Liver (tissue), 7 donors: ENCODE measurements at regions not wholly inside any gene's neighbourhood (a gene's known extent, or its start where the extent isn't known, plus 50 kb on each side); places are given as distances from the start of the nearest gene placed in this dataset.

Source experiments
- DNase-seq: peaks from one replicate; pipeline ENCODE4 v3.0.0-alpha.2; 2017; ENCODE audit warnings: low spot score
- H3K27ac ChIP-seq, 2 donors: one replicate each; pipeline ENCODE4 v1.7.0; 2013; ENCODE audit warnings: inconsistent platforms in 2 of 2, low read length in 2 of 2, control low read depth in 1 of 2, low read depth in 1 of 2, mild to moderate bottlenecking in 1 of 2
- H3K27me3 ChIP-seq, 4 donors: one replicate each; pipeline versions ENCODE4 v1.6.1 to v1.7.0; 2013; ENCODE audit warnings: low read length in 3 of 4, inconsistent platforms in 1 of 4, mild to moderate bottlenecking in 1 of 4, moderate library complexity in 1 of 4; ENCODE audit not compliant: control insufficient read depth in 4 of 4, insufficient read depth in 4 of 4
- H3K36me3 ChIP-seq, 4 donors: one replicate each; pipeline versions ENCODE4 v1.6.1 to v1.7.0; 2013; ENCODE audit warnings: low read length in 3 of 4, mild to moderate bottlenecking in 3 of 4, low read depth in 1 of 4, moderate library complexity in 1 of 4; ENCODE audit not compliant: control insufficient read depth in 4 of 4, insufficient read depth in 3 of 4
- H3K4me1 ChIP-seq, 4 donors: one replicate each; pipeline versions ENCODE4 v1.6.1 to v1.7.0; 2013; ENCODE audit warnings: low read length in 3 of 4, mild to moderate bottlenecking in 3 of 4, moderate library complexity in 1 of 4; ENCODE audit not compliant: control insufficient read depth in 4 of 4, insufficient read depth in 4 of 4
- H3K4me3 ChIP-seq, 3 donors: one replicate each; pipeline versions ENCODE4 v1.6.1 to v1.7.0; 2013; ENCODE audit warnings: low read length in 3 of 3, control low read depth in 1 of 3, low read depth in 1 of 3, mild to moderate bottlenecking in 1 of 3
- H3K9ac ChIP-seq, 2 donors: one replicate each; pipeline ENCODE4 v1.7.0; 2013; ENCODE audit warnings: low read length in 2 of 2, mild to moderate bottlenecking in 2 of 2, moderate library complexity in 2 of 2, control low read depth in 1 of 2, low read depth in 1 of 2
- H3K9me3 ChIP-seq, 4 donors: one replicate each; pipeline versions ENCODE4 v1.6.1 to v1.7.0; 2013; ENCODE audit warnings: low read length in 3 of 4; ENCODE audit not compliant: control insufficient read depth in 4 of 4
- FOXA1 ChIP-seq: IDR thresholded peaks from 2 replicates; pipeline ENCODE4 v1.6.1; 2016; ENCODE audit warnings: antibody characterized with exemption
- FOXA2 ChIP-seq: IDR thresholded peaks from 2 replicates; pipeline ENCODE4 v1.6.1; 2016; ENCODE audit warnings: antibody characterized with exemption
- GABPA ChIP-seq, 2 donors: IDR thresholded peaks in 1 of 2; conservative IDR thresholded peaks in 1 of 2; 2 replicates each; pipeline ENCODE4 v1.6.1; 2016; ENCODE audit warnings: antibody characterized with exemption in 2 of 2, mild to moderate bottlenecking in 1 of 2, moderate library complexity in 1 of 2
- HNF4A ChIP-seq, 2 donors: conservative IDR thresholded peaks; 2 replicates each; pipeline ENCODE4 v1.6.1; 2016; ENCODE audit warnings: antibody characterized with exemption in 2 of 2, mild to moderate bottlenecking in 2 of 2
- JUND ChIP-seq, 2 donors: IDR thresholded peaks; 2 replicates each; pipeline ENCODE4 v1.6.1; 2016; ENCODE audit warnings: antibody characterized with exemption in 2 of 2
- NR2F2 ChIP-seq: IDR thresholded peaks from 2 replicates; pipeline ENCODE4 v1.6.1; 2016; ENCODE audit warnings: antibody characterized with exemption
- RAD21 ChIP-seq, 2 donors: IDR thresholded peaks; 2 replicates each; pipeline ENCODE4 v1.6.1; 2016; ENCODE audit warnings: antibody characterized with exemption in 2 of 2, mild to moderate bottlenecking in 2 of 2
- SP1 ChIP-seq: IDR thresholded peaks from 2 replicates; pipeline ENCODE4 v1.6.1; 2018; ENCODE audit warnings: antibody characterized with exemption, mild to moderate bottlenecking
- WGBS: extraction: QIAGEN DNeasy Blood & Tissue Kit; methylation state at CpG from one replicate; pipeline ENCODE4 v1.1.7; 2013; 5-methylcytosine and 5-hydroxymethylcytosine counted together
- TF ChIP-seq, protein P1 (sequence below): IDR thresholded peaks from 2 replicates; pipeline ENCODE4 v1.6.1; 2016; ENCODE audit warnings: antibody characterized with exemption, mild to moderate bottlenecking
- TF ChIP-seq, protein P2 (sequence below): IDR thresholded peaks from 2 replicates; pipeline ENCODE4 v1.6.1; 2016; ENCODE audit warnings: antibody characterized with exemption
- TF ChIP-seq, protein P3 (sequence below): IDR thresholded peaks from 2 replicates; pipeline ENCODE4 v1.6.1; 2016; ENCODE audit warnings: antibody characterized with exemption
- donor health status: healthy.
- donor health status: healthy.
- donor health status: healthy.
- donor health status: healthy.

DNA sequence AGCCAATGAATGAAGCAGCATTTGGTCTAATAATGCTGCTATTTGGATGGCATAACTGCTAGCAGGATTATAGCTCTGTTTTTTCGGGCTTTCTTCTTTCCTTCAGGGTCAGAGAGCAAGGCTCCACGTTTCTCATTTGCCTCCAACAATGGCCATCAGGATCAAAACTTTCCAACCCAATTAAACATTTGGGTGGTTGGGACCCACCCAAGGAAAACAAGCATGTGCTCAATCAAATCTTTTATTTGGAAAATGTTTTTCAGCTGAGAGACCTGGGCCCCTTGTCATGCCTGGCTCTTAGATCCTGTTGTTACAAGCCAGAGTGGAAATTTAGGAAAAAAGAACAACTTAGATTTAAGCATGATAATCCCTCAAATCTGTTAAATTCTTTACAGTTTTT lies 373.1 kb upstream of the USP24 start:
- no peak for DNase-seq
- Histone ChIP-seq H3K27me3 (no peaks in the 10 kb centered on the region), H3K4me1 (no peaks in the 10 kb centered on the region), H3K27ac (no peak overlapping the region), H3K4me3 (no peak overlapping the region), H3K36me3 (no peaks in the 10 kb centered on the region), H3K9me3 (no peaks in the 10 kb centered on the region), H3K9ac (no peak overlapping the region)
- TF ChIP-seq, protein P1, sequence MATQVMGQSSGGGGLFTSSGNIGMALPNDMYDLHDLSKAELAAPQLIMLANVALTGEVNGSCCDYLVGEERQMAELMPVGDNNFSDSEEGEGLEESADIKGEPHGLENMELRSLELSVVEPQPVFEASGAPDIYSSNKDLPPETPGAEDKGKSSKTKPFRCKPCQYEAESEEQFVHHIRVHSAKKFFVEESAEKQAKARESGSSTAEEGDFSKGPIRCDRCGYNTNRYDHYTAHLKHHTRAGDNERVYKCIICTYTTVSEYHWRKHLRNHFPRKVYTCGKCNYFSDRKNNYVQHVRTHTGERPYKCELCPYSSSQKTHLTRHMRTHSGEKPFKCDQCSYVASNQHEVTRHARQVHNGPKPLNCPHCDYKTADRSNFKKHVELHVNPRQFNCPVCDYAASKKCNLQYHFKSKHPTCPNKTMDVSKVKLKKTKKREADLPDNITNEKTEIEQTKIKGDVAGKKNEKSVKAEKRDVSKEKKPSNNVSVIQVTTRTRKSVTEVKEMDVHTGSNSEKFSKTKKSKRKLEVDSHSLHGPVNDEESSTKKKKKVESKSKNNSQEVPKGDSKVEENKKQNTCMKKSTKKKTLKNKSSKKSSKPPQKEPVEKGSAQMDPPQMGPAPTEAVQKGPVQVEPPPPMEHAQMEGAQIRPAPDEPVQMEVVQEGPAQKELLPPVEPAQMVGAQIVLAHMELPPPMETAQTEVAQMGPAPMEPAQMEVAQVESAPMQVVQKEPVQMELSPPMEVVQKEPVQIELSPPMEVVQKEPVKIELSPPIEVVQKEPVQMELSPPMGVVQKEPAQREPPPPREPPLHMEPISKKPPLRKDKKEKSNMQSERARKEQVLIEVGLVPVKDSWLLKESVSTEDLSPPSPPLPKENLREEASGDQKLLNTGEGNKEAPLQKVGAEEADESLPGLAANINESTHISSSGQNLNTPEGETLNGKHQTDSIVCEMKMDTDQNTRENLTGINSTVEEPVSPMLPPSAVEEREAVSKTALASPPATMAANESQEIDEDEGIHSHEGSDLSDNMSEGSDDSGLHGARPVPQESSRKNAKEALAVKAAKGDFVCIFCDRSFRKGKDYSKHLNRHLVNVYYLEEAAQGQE: no peak
- no peak for TF ChIP-seq FOXA2
- TF ChIP-seq FOXA1: no peak
- TF ChIP-seq, protein P2, sequence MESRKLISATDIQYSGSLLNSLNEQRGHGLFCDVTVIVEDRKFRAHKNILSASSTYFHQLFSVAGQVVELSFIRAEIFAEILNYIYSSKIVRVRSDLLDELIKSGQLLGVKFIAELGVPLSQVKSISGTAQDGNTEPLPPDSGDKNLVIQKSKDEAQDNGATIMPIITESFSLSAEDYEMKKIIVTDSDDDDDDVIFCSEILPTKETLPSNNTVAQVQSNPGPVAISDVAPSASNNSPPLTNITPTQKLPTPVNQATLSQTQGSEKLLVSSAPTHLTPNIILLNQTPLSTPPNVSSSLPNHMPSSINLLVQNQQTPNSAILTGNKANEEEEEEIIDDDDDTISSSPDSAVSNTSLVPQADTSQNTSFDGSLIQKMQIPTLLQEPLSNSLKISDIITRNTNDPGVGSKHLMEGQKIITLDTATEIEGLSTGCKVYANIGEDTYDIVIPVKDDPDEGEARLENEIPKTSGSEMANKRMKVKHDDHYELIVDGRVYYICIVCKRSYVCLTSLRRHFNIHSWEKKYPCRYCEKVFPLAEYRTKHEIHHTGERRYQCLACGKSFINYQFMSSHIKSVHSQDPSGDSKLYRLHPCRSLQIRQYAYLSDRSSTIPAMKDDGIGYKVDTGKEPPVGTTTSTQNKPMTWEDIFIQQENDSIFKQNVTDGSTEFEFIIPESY: no peak
- TF ChIP-seq JUND (IDR thresholded peaks at IDR 0.05): no peak
- no peak for TF ChIP-seq NR2F2
- TF ChIP-seq HNF4A (conservative IDR thresholded peaks at IDR 0.05): no peak
- WGBS: 77% methylated on average over 2 of the region's 2 CpGs

DNA sequence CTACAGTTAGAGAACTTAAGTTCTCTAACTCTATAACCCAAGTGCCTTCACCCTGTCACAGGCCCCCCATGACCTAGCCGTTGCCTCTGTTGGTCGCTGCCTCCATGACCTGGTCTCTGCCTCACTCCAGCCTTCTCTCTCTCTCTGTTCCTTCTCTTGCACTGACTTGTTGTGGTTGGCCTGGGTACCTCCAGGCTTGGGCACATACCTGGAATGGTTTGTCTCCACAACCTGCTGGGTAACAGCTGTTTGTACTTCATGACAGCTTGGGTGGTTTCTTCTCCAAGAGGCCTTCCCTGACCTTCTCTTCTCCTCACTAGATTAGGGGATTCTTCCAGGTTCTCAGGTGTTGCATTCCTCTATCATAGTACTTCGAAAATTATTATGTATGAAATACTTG lies 371.6 kb upstream of the USP24 start:
- Histone ChIP-seq H3K9me3 (no peaks in the 10 kb centered on the region), H3K27me3 (no peaks in the 10 kb centered on the region), H3K4me3 (no peak overlapping the region), H3K4me1 (no peaks in the 10 kb centered on the region), H3K27ac (no peak overlapping the region), H3K9ac (no peak overlapping the region), H3K36me3 (no peaks in the 10 kb centered on the region)
- no peak for DNase-seq
- WGBS: 92% methylated on average over 3 of the region's 3 CpGs
- TF ChIP-seq, protein P3, sequence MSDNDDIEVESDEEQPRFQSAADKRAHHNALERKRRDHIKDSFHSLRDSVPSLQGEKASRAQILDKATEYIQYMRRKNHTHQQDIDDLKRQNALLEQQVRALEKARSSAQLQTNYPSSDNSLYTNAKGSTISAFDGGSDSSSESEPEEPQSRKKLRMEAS: no peak
- TF ChIP-seq, protein P2: no peak
- TF ChIP-seq GABPA (IDR thresholded peaks at IDR 0.05 in 1 of 2, conservative IDR thresholded peaks at IDR 0.05 in 1 of 2): no peak
- TF ChIP-seq RAD21 (IDR thresholded peaks at IDR 0.05): no peak
- TF ChIP-seq, protein P1: no peak
- no peak for TF ChIP-seq SP1
- TF ChIP-seq NR2F2: no peak
